A549 (cell line): ENCODE measurements at regions not wholly inside any gene's neighbourhood (a gene's known extent, or its start where the extent isn't known, plus 50 kb on each side); places are given as distances from the start of the nearest gene placed in this dataset.
"Not testable (repeated sequence)": the region's sequence is repeated elsewhere in the genome, so short reads cannot be mapped to it uniquely, and the experiment has no call there.

Experiments used
- CHD2 ChIP-seq: fragments of 150-350 bp; IDR thresholded peaks from 2 replicates; pipeline ENCODE4 v1.6.1; 2014; ENCODE audit warnings: low read length; ENCODE audit not compliant: partially characterized antibody
- FOSL2 ChIP-seq, 2 experiments: fragments of 450-650 bp in 1 of 2; fragments of >200 bp in 1 of 2; sonication (Bioruptor Twin) in 1 of 2; formaldehyde crosslinking; IDR thresholded peaks; 2 replicates each; pipeline versions ENCODE4 v1.5.0 to v1.6.1; 2016 to 2020; ENCODE audit warnings: mild to moderate bottlenecking in 1 of 2, moderate library complexity in 1 of 2
- MYC ChIP-seq: IDR thresholded peaks from 2 replicates; pipeline ENCODE4 v1.6.1; 2012; ENCODE audit warnings: mild to moderate bottlenecking, inconsistent platforms, low read length, improper control_type of control experiment, borderline replicate concordance
- POLR2AphosphoS2 ChIP-seq: conservative IDR thresholded peaks from 2 replicates; pipeline ENCODE4 v1.6.1; 2012; ENCODE audit warnings: low read length, improper control_type of control experiment, inconsistent platforms

GRCh38 chr17:46412156-46412555, 50.6 kb upstream of the ARL17B start:
- not testable (repeated sequence) for TF ChIP-seq POLR2AphosphoS2; MYC; FOSL2 (IDR thresholded peaks at IDR 0.05); FOSL2 (CRISPR knock-in tag; IDR thresholded peaks at IDR 0.05); CHD2
